ENCODE measurements at regions not wholly inside any gene's neighbourhood (a gene's known extent, or its start where the extent isn't known, plus 50 kb on each side); places are given as distances from the start of the nearest gene placed in this dataset.
"Not testable (repeated sequence)": the region's sequence is repeated elsewhere in the genome, so short reads cannot be mapped to it uniquely, and the experiment has no call there.

DNA sequence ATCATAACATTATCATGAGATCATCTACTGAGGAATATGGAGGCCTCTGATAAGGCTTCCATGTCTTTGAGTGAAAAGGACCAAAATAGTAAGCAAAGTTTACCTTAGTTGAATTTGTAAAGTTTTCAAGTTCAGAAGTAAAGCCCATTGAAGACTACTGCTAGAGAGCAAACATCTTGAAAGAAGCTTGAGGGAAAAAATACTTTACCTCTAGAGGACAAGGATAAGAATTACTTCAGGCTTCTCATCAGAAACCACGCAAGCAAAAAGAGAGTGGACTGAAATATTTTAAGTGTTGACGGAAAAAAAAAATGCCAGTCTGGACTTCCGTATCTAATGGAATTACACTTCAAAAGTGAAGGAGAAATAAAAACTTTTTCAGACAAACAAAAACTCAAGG, 114.3 kb downstream of the MPP7 start:
- no peak for DNase-seq (ENCODE audit: low read depth in 4 of 4, low spot score in 2 of 4)

DNA sequence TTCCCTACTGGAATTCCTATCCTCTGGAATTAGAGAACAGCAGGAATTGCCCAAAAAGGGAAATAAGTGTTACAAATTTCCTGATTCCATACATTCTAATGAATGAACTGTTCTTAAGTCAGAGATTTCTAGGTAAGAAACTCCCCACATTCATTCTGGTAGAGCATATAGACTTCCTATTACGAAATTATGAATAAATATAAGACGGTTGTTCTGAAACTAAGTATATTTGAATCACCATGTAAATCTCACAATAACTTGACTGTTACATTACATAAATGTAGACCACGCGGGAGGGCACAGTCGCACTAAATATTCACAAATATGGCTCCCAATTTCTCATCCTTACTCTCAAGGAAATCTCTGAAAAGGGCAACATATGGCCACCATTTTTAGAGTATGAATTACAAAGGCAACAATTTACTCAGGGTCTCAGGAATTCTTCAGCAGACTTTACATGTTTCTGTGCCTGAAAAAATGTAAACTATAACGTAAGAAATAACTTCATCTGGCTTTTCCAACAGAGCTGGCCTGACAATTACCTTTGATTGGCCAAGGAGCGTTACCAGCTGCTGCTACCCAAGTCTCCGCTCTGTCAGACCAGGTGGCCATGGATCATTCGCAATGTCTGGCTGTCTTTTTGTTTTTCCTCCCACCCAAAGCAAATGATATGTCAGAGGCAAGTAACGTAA, 115.8 kb downstream of the MPP7 start:
- no peak for DNase-seq (ENCODE audit: low read depth in 4 of 4, low spot score in 2 of 4)

DNA sequence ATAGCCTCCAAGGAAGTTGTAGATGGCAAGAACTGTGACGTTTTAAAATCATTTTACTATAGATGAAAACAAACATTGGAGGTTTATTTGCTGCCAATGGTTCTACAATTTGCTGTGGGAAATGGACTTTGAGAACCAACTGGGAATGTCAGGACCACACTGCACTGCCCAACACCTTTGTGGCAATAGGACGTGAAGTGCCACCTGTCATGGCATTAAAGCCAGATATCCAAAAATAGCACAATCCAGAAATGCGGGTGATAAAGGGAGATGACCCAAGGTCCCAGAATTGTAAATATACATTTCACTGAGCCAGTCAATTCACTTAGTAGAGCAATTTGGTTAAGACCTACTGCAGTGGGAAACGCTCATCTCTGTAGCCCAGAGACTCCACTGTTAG, 116.4 kb downstream of the MPP7 start:
- DNase-seq (ENCODE audit: low read depth in 4 of 4, low spot score in 2 of 4) = no peak

DNA sequence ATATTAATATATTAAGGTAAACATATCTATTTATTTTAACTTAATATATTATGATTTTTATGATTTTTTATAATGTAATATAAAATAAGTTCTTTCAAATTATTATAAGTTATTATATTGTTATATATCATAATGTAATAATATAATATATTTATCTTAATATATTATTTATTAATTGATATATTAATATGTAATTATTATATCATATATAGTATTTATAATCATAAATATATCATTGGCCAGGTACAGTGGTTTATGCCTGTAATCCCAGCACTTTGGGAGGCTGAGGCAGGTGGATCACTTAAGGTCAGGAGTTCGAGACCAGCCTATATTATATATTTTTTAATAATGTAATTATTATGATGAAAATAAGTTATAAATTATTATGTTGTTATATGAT, 118.1 kb downstream of the MPP7 start:
- no peak for DNase-seq (ENCODE audit: low read depth in 4 of 4, low spot score in 2 of 4)

DNA sequence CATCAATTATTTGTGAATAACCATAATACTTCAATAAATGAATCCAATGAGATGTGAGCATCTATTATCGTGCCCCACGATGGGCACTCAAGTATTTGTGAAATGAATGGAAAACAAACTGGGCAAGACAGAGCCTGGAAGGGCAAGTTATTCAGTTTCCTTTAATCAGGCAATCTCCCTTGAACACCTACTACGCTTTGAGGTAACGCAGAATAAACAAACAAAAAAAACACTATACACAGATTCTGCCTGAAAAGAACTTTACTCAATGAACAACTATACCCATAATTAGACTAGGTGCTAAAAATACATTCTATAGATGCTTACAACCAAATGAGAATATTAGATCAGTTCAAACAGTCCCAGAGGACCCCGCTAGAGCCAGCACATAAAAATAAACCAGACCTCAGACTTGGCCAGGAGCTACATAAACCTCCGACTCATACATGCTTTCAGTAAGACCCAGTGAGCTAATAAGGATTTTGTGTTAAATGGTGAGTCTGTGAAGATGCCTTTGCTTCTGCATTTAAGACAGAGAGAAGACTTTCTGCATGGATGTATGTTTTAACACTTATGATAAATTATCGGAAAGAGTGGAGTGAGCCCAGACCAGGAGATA, 121.3 kb downstream of the MPP7 start:
- no peak for DNase-seq (ENCODE audit: low read depth in 4 of 4, low spot score in 2 of 4)

DNA sequence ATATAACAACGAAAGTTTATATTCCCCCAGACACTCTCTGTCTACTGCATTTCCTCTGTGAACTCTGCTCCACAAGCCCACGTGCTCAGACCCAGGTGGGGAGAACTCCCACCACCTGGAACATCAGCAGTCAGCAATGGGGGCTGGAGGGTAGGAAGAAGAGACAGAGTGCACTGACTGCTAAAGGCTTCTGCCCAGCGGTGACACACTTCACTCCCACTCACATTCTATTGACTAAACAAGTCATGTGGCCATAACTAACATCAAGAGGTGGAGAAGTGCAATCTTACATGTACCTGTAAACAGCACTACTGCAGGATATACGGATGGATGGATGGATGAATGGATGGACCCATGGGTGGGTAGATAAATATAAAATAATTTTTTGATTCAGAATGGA, 122.2 kb downstream of the MPP7 start:
- DNase-seq (ENCODE audit: low read depth in 4 of 4, low spot score in 2 of 4) = no peak

DNA sequence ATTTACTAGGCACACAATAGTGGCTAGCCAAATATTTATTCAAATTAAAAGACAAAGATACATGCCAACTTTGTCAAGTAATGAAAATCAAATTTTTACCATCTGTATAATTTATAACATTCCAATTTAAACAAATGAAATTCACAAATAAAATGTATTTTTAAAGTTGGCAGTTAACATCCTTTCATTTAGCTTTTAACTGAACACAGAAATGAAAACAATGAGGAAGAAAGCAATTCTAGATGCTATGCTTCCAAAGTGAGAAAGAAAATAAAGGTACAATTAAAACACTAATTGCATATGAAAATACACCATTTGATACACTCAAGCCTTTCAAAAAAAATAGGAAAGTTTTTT, 123.1 kb downstream of the MPP7 start:
- DNase-seq (ENCODE audit: low read depth in 4 of 4, low spot score in 2 of 4) = no peak

DNA sequence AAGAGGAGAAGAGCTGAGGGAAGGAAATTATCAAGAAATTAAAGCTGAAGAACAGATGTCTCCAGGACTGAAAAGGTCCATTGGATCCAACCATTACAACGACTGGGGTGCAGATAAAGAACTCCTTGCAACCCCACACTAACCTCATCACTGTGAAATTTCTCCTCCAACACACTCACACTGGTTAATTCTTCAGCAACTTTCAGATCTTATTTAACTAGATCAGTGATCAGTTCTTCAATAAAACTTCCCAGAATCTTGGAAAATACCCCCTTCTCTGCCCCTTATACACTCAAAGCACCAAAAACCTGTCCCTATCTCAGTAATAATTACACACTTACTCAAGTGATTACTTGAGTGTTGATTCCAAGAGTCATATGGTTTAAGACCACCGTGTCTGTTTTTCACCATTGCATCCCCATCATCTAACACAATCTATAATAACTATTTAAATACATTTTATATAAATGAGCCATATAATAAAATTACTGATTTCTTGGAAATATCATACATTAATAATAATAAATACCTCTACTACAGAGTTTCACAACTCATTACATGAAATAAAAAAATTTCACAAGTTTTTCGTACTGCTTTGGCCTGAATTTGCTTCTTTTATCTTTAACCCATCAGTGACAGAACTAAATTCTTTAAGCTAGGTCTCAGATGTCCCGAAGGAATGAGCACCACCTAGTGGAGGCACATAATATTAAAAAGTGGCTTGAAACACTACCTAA, 123.7 kb downstream of the MPP7 start:
- DNase-seq (ENCODE audit: low read depth in 4 of 4, low spot score in 2 of 4) = peak in 2 of 4 donors; percentile 20 to 47

DNA sequence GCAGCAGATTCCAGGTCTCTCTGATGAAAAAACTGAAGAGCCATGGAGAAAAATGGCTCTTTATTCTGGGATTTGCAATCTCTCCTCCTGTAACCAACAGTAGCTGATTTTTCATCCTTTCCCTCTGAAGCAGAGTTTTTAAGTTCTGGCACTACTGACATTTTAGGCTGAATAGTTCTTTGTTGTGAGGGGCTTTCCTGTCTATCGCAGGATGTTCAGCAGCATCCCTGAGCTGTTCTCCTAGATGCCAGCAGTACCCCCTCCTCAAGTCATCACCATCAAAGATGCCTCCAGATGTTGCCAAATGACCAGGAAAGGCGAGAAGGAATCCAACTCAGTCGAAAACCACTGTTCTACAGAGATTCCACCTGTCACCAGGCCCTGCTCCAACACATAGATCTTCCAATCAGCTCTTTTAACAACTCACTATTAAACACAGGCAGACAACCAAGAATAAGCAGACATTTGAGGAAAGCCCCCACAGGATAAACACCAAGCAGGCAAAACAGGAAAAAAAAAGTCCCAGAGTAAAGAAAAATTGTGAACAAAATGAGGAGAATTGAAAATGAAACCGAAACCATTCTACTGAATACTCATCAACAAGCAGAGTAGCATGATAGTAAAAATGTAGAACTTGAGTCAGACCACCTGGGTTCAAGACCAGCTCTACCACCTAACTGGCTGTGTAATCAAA, 124.8 kb downstream of the MPP7 start:
- DNase-seq (ENCODE audit: low read depth in 4 of 4, low spot score in 2 of 4) = no peak

DNA sequence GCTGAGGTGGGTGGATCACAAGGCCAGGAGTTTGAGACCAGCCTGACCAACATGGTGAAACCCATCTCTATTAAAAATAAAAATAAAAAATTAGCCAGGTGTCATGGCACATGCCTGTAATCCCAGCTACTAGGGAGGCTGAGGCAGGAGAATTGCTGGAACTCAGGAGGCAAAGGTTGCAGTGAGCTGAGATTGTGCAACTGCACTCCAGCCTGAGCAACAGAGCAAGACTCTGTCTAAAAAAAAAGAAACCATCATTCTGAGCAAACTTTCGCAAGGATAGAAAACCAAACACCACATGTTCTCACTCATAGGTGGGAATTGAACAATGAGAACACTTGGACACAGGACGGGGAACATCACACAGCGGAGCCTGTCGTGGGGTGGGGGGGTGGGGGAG, 126.4 kb downstream of the MPP7 start:
- DNase-seq (ENCODE audit: low read depth in 4 of 4, low spot score in 2 of 4) = not testable (repeated sequence)

DNA sequence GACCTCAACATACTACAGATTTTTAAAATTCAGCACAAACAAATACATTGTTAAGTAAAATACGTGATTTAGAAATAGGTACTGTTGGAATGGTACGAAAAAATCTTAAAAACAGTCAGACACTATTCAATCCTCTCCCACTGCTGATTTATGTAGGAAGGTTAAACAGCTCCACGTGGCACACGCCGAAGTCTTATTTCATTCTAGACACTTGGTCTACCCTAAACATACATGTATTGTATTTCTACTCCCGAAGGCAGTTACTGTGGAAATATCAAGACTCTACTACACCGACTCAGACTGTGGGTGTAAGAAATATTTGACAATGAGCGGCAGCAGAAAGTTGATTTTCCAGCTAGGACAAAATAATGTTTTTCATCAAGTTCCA, 130.6 kb downstream of the MPP7 start:
- DNase-seq (ENCODE audit: low read depth in 4 of 4, low spot score in 2 of 4) = no peak

DNA sequence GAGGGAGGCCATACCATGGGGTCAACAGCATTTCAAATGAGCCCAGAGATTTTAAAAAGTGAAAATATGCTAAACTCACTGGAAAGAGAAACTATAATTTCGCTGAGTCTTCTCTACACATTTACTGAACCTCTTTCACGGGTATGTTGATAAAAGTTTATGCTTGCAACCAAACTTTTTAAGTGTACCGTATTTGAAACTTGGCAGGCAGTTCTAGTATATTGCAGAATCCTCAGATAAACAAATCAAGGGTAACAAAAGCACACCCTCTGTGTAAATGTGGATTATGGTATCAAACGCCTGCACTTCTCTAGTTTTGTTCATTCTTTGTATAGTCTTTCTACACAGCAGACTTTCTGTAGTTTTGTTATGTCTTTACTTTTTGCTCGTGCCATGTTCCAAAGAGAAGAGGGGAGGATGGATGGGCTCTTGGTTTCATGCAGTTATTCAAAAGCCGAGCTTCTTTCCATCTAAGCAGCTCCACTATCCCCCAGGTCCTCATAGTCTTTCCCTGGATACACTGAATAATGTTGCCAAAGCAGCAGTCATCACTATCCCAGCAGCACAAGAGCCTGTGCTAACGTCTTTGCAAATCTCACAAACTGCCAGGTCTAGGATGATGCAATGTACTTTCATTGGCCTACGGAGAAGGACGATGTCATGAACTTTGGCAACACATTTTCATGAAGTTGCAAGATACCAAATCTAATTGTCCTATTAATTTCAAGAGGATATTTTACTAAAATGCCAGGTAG, 131.2 kb downstream of the MPP7 start:
- DNase-seq (ENCODE audit: low read depth in 4 of 4, low spot score in 2 of 4) = no peak

DNA sequence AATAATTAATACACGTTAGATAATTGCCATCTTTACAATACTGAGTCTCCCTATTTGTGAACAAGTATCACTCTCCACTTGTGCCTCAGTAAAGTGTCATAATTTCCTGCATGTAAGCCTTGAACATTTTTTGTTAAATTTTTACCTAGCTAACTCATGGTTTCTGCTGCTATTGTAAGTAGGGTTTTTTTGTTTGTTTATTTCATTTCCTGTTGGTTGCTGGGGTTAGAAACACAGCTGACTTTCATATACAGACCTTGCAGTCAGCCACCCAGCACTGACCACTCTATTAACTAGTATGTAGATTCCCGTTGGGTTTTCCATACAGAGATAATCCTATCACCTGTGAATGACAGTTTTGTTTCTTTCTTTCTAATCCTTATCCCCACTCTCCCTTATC, 133.3 kb downstream of the MPP7 start:
- no peak for DNase-seq (ENCODE audit: low read depth in 4 of 4, low spot score in 2 of 4)

DNA sequence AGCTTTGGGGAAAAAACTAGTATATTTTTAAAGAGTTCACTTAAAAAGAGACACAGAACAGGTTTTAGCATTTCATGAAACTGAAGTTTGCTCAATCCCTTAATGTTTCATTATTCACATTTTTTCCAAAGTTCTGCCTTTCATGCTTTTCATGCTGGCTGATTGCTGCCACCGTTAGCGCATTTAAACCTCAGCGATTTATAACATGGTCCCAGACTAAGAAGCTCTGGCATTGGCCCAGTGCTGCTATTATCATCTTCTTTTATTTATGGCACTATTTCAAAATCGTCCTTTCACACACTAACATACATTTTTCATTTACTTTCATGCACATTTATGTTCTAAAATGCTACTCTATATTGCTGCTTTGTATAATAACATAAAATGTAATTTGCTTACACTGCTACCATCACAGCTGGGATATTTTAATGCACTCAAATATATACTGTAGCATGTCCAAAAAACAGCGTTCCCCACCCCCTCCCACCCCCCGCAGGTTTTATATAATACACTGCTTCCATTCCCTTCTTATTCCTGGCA, 141.9 kb downstream of the MPP7 start:
- DNase-seq (ENCODE audit: low read depth in 4 of 4, low spot score in 2 of 4) = no peak

DNA sequence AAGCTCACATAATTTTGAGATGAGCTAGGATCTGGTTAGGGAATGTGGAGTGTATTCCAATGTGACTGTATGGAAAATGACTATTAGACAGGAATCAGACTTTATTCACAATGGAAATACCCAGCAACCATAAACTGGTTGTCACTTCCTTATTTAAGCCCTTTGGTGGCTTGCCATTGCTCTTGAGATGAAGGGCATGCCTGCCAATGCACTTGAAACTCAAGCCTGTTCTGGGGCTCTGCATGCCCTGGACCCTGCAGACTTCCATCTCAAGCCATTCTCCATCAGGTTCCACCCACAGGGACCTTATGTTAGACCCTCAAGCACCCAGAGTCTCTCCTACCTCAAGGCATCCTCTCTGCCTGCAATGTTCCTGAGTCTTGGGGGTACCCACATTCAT, 145.5 kb downstream of the MPP7 start:
- no peak for DNase-seq (ENCODE audit: low read depth in 4 of 4, low spot score in 2 of 4)

DNA sequence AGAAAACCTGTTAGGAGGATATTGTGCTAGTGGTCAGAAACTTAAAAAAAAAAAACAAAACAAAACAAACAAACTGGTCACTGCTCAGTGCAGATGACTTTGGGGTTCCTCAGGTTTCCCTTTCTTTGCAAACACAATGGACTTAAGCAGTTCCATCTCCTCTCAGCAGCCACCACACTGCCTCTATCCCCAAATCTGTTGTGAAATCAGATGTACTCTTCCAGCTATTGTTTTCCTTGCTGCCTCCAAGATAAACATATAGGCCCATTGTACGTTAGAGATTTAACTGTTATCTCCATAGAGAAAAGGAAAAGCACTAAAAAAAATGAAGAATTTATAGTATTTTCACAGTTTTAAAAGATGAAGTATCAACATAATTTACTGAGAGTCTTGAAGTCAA, 147.1 kb downstream of the MPP7 start:
- DNase-seq (ENCODE audit: low read depth in 4 of 4, low spot score in 2 of 4) = no peak

DNA sequence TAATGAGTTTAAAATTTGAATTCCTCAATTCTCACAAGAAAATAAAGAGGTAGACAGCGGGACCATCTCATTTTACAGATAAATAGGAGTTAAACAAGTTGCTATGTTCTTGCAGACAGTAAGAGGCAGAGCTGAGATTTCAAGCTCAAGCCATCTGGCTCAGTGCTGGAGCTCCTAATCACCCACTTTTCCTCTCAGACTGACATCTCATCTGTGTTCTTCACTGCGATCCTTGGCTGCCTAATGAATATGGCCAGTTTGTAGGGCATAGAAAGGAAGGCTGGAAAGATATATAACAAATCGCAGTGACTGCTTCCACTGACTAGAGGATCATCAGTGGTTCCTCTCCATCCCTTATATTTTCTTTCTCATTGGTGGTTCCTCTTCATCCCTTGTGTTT, 151.2 kb downstream of the MPP7 start:
- DNase-seq (ENCODE audit: low read depth in 4 of 4, low spot score in 2 of 4) = no peak

DNA sequence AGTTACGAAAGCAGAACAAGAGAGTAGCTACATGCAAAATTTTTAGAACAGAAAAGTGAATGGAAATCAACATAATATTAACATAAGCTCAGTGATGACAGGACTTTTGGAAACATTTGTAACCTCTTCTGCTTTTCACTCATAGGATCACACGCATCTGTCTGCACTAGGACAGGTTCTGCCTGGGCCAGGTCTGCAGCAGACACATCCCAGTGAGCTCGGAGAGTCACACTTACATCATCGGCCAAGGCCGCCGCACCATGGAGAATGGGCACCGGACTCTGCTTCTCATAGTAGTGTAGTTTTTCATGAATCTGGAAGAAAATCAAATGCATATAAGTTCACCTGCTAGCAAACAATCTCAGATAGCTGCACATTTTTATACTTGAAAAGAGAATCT, 150.9 kb upstream of the ODAD2 start:
- DNase-seq (ENCODE audit: low read depth in 4 of 4, low spot score in 2 of 4) = no peak

DNA sequence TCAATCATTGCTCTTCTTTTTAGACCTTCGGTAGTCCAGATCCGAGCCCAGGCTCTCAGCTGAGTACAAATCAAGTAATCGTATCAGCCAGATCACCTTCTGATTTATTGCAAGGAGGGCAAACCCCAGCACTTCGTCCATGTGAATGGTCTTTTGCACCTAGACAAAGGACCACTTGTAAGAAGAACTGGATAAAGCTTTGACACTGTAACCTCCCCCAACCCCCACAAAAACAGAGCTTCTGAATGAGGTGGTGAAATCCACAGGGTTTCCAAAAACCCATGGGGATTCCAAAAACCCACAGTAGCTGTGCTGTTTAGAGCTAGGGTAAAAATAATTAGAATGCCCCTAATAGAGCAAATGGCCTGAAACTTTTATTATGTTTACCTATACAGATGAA, 148.8 kb upstream of the ODAD2 start:
- peak in 1 of 4 donors; percentile 2 for DNase-seq (ENCODE audit: low read depth in 4 of 4, low spot score in 2 of 4)

DNA sequence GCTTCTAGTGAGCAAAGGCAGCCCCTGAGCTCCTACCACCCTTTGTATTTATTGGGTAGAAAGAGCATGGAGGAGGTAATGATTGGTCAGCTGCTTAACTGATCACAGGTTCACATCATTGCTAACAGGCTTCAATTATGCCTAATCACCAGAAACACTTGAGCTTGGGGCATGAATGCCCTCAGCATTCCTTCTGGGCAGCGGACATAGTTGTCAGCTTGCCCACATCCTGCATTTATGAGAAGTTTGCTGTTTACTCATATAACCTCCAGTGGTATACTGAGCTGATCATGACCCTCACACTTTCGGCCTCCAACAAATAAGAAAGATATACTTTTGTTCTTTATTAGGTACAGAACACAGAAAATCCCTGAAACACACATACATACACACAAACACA, 140.3 kb upstream of the ODAD2 start:
- no peak for DNase-seq (ENCODE audit: low read depth in 4 of 4, low spot score in 2 of 4)
